DND-41 (cell line): ENCODE measurements at regions not wholly inside any gene's neighbourhood (a gene's known extent, or its start where the extent isn't known, plus 50 kb on each side); places are given as distances from the start of the nearest gene placed in this dataset.

Experiments used
- ATAC-seq: fragments of 200-7000 bp; cut with Tn5 transposase; 3 replicates; pipeline ENCODE4 v1.9.1; 2021; ENCODE audit warnings: low read depth; ENCODE audit not compliant: insufficient read depth
- DNase-seq: peaks from one replicate; pipeline ENCODE4 v3.0.0-alpha.2; 2020
- H2AFZ ChIP-seq: 2 replicates; pipeline ENCODE4 v1.6.0; 2012; ENCODE audit warnings: low read depth, low read length
- H3K27ac ChIP-seq: 2 replicates; pipeline ENCODE4 v1.5.1; 2012; ENCODE audit warnings: low read length, inconsistent platforms
- H3K27me3 ChIP-seq: fragments of 200-600 bp; sonication (generic); 2 replicates; pipeline ENCODE4 v1.6.0; 2012; ENCODE audit warnings: low read length, mild to moderate bottlenecking, inconsistent platforms; ENCODE audit not compliant: insufficient read depth, poor library complexity
- H3K36me3 ChIP-seq: 2 replicates; pipeline ENCODE4 v1.5.1; 2012; ENCODE audit warnings: low read length, inconsistent platforms; ENCODE audit not compliant: insufficient read depth
- H3K4me1 ChIP-seq: 2 replicates; pipeline ENCODE4 v1.5.1; 2012; ENCODE audit warnings: mild to moderate bottlenecking, low read length; ENCODE audit not compliant: insufficient read depth
- H3K4me2 ChIP-seq: 2 replicates; pipeline ENCODE4 v1.6.0; 2012; ENCODE audit warnings: mild to moderate bottlenecking, moderate library complexity, low read length, inconsistent platforms; ENCODE audit not compliant: insufficient read depth
- H3K4me3 ChIP-seq, 2 experiments: fragments of 200-600 bp in 1 of 2; shearing (Covaris generic) in 1 of 2; 2 replicates each; pipeline ENCODE4 v1.5.1; 2012 to 2016; ENCODE audit warnings: inconsistent platforms in 2 of 2, low read length in 2 of 2, mild to moderate bottlenecking in 2 of 2, low read depth in 1 of 2, moderate library complexity in 1 of 2
- H3K79me2 ChIP-seq: 2 replicates; pipeline ENCODE4 v1.6.0; 2012; ENCODE audit warnings: low read length, inconsistent platforms; ENCODE audit not compliant: insufficient read depth
- H3K9ac ChIP-seq: 2 replicates; pipeline ENCODE4 v1.6.0; 2012; ENCODE audit warnings: low read depth, mild to moderate bottlenecking, inconsistent platforms, low read length, moderate library complexity
- H3K9me3 ChIP-seq: 2 replicates; pipeline ENCODE4 v1.5.1; 2012; ENCODE audit warnings: low read length, moderate library complexity, mild to moderate bottlenecking, inconsistent platforms; ENCODE audit not compliant: insufficient read depth, severe bottlenecking
- H4K20me1 ChIP-seq: 2 replicates; pipeline ENCODE4 v1.6.0; 2012; ENCODE audit warnings: low read length; ENCODE audit not compliant: insufficient read depth
- CTCF ChIP-seq: IDR thresholded peaks from 2 replicates; pipeline ENCODE4 v1.5.1; 2012; ENCODE audit warnings: borderline replicate concordance, low read length, moderate library complexity, mild to moderate bottlenecking; ENCODE audit not compliant: poor library complexity, severe bottlenecking; ENCODE audit errors: extremely low read depth
- EZH2 ChIP-seq: IDR thresholded peaks from 3 replicates; pipeline ENCODE4 v1.6.1; 2012; ENCODE audit warnings: borderline replicate concordance, low read depth, mild to moderate bottlenecking, moderate library complexity, low read length, inconsistent platforms; ENCODE audit not compliant: severe bottlenecking

- no peak overlapping the region; the same call in 1 of the 2 replicates for H2AFZ ChIP-seq
- no peak overlapping the region for H3K9ac ChIP-seq
- no peaks in the 10 kb centered on the region for H3K9me3 ChIP-seq
- DNase-seq (no peak), ATAC-seq (no peak)
- H3K4me3 ChIP-seq: no peak overlapping the region
- H4K20me1 ChIP-seq: no peaks in the 10 kb centered on the region
- no peak overlapping the region for H3K4me2 ChIP-seq
- no peaks in the 10 kb centered on the region for H3K79me2 ChIP-seq
- no peak overlapping the region for H3K27ac ChIP-seq
- TF ChIP-seq CTCF (no peak), EZH2 (no peak)
- H3K27me3 ChIP-seq: no peaks in the 10 kb centered on the region
- H3K36me3 ChIP-seq: no peaks in the 10 kb centered on the region
- H3K4me1 ChIP-seq: no peaks in the 10 kb centered on the region
Observed at GRCh38 chr7:110564246-110564645, 526.7 kb upstream of the LRRN3 start.

GRCh38 chr7:110568388-110568787 is 522.5 kb upstream of the LRRN3 start:
- Histone ChIP-seq H3K9ac (no peak overlapping the region), H3K4me3 (no peak overlapping the region), H4K20me1 (no peaks in the 10 kb centered on the region), H3K4me2 (no peak overlapping the region), H3K4me1 (no peaks in the 10 kb centered on the region), H3K79me2 (no peaks in the 10 kb centered on the region), H3K27me3 (no peaks in the 10 kb centered on the region), H3K27ac (no peak overlapping the region), H3K9me3 (no peaks in the 10 kb centered on the region), H2AFZ (no peak overlapping the region), H3K36me3 (no peaks in the 10 kb centered on the region)
- DNase-seq (no peak), ATAC-seq (no peak)
- TF ChIP-seq EZH2 (no peak), CTCF (no peak)

- Histone ChIP-seq H3K27ac (no peak overlapping the region), H3K79me2 (no peaks in the 10 kb centered on the region), H3K4me1 (no peaks in the 10 kb centered on the region), H3K36me3 (no peaks in the 10 kb centered on the region), H4K20me1 (no peaks in the 10 kb centered on the region), H2AFZ (no peak overlapping the region), H3K4me3 (no peak overlapping the region), H3K27me3 (no peaks in the 10 kb centered on the region), H3K4me2 (no peak overlapping the region), H3K9me3 (no peaks in the 10 kb centered on the region), H3K9ac (no peak overlapping the region)
- TF ChIP-seq CTCF (no peak), EZH2 (no peak)
- DNase-seq: no peak
- no peak for ATAC-seq
Observed at GRCh38 chr7:110568932-110569331, 522.0 kb upstream of the LRRN3 start.
